NCI-H2196 (cell line): ENCODE measurements at regions not wholly inside any gene's neighbourhood (a gene's known extent, or its start where the extent isn't known, plus 50 kb on each side); places are given as distances from the start of the nearest gene placed in this dataset.

ENCODE experiments used
- DNase-seq: peaks from one replicate; lab custom pipeline; 2025; ENCODE audit not compliant: unreplicated experiment; lab: John Stamatoyannopoulos, UW

DNA sequence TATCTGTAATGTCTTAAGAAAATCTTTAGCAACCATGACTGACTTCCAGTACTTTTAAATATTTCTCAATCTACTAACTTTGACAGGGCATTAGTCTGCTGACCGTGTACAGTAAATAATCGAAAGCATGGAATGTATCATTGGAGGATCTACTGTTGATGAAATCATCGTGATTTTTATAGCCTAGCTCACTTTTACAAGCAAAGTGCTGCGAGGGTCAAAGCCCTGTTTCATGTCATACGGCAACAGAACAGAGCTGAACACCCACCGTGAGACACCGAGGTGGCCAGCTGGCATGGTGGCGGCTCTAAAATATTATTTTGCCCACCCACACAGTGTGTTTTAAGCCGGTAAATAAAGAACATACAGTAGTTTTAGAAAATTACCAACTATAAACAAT is 679.3 kb downstream of the FAT4 start:
- DNase-seq: no peak

DNA sequence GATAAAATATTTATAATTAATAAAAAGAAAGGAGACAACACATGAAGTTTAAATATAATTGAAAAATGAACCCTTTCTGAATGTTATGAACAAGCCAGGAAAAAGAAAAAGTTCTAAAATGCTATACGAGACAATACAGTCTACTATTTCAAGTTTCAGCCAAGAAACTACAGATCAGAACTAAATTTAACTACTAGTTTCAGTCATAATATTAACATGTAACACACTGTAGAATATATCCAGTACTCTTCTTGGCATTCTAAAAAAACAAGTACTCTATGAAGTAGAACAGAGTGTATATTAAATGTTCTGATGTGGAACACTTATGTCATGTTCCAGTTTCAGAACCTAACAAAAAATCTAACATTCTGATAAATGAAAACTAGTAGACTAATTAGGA is 679.7 kb downstream of the FAT4 start:
- DNase-seq: no peak

DNA sequence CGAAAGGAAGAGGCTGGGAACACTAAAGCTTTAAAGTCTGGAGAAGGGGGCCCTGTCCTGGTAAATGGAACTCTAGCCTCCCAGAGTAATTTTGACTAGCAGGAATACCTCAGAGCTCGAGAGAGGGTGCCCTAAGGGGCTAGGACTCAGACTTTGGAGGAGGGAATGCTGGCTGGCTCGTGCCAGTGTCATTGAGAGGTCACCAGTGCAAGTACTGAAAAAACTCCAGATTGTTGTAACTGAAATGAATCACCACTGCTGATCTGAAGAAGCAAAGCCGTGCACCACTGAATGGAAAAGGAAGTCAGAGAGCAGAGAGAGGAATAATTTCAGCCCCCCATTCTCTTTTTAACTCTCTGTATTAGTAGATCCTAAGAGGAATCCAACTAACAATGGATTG is 690.2 kb downstream of the FAT4 start:
- DNase-seq: no peak

DNA sequence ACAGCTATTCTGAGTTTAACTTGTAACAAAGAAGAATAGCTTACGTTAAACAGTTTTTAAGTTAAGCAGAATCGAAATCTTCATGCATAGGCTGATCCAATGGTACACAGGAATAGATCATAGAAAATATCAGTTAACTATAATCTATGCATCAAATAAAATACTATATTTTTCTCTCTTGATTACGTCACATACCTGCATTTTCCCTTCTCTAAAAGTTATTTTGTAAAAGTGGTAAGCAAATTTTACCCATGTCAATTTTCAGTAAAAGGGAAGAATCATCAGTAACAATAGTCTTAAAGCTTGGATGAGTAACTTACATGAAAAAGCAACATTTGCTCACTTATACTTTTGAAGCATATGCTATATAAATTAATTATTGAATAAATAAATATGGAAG is 692.4 kb downstream of the FAT4 start:
- DNase-seq: no peak

DNA sequence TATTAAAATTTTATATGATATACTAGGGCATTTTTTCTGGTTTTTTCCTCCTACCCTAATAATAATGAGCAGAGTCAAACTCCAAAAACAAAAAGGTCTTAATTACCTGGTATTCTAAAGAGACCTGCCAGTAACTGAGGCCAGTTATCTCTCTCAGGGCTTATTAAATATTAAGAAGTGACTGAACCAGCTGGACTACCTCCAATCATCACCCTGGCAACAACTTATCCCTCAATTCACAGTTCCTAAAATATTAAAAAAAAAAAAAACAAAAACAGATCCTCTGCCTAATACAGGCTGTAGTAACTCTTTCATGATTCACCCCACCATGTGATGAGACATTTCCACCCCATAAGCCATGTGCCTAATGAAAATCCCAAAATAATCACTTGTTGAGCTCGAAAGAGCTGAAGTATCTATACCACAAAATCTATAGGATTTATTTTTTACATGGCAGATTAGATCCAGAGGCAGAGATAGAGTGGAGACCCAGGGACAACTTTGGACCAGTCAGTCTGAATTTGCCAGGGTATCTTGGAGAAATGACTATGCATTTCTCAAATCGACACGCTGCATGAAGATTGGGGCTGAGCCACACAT is 698.0 kb downstream of the FAT4 start:
- no peak for DNase-seq

DNA sequence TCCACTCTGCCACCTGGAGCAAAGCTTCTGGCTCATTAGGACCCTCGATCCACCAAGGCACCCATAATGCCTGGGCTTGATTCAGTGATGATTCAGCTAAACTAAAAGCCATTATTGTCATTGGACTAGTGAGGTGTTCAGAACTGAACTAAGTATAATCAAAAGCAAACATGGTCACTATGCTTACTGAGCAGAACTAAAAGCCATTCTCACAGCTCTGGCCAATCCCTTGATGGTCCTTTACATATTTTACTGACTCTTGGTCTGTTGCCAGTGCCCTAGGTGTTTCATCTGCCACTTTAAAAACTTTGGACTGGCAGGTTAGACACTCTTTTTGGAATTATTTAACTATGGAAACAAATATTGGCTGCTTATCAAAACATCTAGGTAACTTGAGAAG is 703.5 kb downstream of the FAT4 start:
- no peak for DNase-seq

DNA sequence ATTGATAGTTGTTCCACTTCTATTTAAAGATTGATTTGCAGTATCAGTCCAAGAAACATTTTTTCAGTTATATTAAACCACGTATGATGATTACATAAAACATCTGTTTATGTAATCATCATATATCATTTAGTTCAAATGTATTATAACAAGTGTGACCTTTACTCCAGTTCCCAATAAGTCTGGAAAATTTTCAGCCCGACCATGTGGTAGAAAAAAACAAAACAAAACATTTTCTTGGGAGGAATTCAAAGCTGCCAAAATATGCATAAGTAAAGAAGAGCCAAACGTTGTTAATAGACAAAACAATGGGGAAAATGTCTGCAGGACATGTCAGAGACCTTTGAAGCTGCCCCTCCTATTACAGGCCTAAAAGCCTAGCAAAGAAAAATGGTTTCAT is 709.1 kb downstream of the FAT4 start:
- no peak for DNase-seq

DNA sequence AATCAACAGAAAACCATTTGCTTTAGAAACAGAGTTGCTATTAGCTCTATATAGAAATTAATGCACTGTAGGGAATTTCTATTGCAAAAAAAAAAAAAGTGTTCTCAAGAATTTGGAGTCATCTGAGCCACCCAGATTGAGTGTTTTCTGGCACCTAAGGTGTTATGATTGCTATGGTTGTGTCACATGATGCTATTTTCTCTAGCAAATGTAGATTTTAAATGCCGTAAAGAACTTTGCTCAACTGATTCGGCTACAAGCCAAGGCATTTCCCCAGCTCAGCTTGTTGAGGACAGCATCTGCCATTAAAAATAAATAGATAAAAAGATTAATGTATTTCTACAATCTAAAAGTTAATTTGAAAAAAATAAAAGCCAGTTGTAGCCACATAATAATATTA is 712.8 kb downstream of the FAT4 start:
- DNase-seq: no peak

DNA sequence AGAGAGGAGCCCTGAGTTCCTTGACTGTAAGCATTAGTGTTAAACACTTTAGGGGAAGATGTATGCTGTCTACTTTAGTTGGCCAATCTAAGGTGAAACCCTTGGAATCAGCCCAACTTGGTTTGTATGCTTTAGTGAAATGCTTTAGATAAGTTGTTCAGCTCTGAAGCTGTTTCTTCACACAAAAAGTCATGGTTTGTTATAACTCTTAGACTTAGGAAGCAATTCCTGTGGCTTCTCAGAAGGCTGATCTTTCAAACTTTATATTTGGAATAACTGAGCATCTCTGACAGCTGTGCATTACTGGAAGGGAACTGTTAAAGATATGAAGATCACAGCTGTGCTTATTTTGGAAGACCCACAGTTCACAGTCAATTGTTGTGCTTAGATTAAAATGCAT is 714.1 kb downstream of the FAT4 start:
- DNase-seq: no peak

DNA sequence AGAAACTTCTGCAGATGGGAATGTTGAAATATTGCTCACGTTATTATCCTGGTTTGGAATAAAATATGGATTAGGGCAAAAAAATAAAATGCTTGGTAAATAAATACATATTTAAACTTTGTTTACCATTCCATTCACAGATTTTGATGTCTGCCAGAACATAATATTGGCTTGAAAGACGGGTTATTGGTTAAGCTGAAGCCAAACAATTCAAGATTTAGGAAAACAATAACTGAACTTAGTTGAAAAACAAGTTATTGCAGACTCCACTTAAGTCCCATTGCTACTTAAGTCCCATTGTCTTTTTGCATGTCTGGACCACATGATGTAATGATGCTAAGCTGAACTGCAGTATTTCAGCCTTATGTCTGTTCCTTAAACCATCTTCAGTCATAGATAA is 722.5 kb downstream of the FAT4 start:
- DNase-seq: no peak

DNA sequence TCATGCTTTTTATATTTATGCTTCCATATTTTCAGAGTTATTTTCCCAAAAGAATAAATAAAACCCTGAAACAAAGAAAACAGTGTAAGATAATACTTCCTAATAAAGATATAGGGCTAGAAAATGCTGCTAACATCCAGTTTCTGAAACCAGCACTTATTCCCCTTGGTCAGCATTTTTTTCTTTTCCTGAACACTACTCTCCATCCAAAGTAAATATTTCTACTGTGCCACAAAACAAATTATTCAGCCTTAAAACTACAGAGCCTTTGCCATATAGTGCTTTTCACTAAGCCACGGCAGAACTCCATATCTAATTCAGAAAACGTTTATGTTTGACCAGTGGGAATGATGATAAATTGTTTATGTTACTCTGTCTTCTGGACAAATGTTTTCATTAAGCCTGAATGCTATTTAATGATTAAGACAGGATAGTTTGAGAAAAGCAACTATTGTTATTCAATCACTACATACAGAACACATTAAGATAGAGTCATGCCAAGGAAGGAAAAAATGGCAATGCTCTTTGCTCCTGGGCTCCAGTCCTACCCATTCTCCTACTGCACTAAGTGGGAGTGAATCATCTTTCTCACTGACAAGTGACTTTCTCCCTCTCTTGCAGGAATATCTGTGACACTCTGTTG is 723.9 kb downstream of the FAT4 start:
- DNase-seq: no peak

DNA sequence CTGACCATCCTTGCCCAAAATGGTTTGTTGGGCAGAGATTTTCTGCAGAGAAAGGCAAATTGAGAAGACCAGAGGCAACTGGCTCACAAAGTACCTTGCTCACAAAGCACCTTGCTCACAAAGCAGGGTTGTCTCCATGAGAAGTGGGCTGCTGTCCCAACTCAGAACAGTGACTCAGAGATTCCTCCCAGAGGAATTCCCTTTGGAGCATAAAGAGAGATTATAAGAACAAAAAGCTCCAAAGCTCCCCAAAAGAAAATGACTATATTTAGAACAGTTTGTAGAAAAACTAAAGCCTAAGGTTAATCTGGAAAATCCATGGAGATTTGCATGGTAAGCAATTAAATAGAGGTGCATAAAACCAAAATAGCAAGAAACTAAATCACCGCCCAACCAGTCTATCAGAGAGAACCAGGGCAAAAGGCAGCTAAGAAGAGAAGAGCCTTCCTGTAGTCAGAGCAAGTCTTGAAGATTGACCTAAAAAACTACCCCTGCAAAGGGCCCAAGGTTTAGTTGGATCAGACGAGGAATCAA is 731.4 kb downstream of the FAT4 start:
- DNase-seq: no peak

DNA sequence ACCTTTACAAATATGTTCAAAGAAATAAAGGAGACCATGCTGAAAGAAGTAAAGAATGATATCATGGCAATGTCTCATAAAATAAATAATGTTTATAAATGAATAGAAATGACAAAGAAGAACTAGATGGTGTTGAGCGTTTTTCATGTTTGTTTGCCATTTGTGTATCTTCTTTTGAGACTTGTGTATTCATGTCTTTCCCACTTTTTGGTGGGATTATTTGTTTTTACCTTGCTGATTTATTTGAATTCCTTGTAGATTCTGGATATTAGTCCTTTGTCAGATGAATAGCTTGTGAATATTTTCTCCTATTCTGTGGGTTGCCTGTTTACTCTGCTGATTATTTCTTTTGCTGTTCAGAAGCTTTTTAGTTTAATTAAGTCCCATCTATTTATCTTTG is 732.4 kb downstream of the FAT4 start:
- DNase-seq: no peak

DNA sequence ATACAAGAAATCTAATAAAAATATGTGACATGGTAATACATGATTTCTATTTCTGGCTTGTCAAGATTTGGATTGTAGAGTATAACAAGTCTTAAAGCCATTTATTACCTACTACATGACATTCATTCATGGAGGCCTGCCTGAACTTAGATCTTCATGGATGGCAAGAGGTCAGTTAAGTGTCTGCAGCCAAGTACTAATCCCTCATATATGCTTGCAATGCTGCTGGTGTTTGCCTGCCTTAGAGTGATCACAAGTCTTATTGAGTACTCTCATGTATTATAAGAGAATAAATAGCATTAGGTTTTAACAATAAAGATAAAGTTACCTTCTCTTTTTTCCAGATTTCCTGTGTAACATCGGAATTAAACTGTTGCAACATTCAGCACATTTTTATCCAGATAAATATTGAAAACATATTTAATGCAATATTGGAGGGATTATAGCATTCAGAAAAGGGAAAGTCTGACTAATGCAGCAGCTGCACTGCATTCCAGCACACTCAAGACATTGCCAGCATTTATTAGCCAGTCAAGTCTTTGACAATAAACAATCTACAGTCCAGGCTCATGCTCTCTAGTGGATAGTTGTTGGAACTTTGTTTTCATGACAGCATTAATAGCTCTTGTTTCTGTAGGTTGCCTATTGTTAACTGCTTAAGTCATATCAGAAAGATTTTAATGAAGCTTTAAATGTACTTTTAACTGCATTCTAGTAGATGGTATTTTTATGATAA is 737.1 kb downstream of the FAT4 start:
- DNase-seq: no peak

DNA sequence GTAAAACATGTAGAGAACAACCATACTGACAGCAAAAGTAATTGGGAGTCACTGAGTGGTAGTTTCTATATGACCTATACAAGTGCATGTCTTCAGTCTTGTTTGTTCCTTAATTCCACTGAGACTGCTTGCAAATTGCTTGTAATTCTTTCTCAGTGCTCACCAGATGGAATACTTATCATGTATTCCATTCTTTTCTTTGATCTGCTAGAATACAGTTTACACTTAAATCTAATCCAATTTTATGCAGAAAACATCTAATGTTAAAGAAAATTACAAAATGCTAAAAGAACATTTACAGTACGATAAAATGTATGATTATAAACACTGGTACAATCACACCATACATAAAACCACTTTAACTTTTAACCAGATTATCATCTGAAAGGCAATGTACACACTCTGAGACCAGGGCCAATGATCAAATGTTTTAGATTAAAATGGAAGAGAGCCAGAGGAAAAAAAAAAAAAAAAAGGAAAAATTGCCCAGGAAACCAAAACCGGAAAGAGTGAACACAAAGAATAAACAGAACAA is 741.4 kb downstream of the FAT4 start:
- no peak for DNase-seq

DNA sequence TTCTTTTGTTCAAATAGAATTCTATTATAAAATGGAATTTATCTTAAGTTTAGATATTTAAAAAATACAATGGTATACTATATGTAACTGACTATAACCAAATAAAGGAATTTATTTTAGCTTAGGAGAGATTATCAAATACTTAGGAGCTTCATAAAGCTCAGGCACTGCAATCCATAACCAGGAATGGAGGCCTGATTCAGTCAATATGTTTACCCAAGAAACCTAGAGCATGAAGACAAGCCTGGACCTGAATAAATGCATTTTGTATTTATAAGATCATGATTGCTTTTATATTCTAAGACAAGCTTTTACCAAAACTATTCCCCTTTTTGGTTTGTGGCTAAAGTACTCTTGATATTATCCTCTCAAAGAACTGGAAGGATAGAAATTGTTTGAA is 742.6 kb downstream of the FAT4 start:
- no peak for DNase-seq

DNA sequence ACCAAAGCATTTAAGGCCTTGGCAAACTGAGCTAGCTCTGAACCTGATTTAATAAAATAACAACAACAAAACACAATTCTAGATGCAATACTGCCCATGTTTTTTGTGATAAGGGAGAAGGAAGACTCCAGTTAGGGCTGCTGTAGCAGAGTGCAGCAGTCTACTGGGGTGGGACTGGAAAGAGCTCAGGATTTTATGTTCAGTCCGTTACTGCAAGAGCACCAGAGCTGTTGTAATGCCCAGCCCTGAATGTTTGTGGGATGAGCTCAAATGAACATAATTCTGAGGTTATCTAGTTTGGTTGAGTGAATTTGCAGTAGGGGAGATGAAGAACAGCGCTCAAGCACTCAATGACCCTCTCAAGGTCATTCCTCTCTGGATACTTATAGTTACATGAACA is 743.8 kb downstream of the FAT4 start:
- DNase-seq: no peak

DNA sequence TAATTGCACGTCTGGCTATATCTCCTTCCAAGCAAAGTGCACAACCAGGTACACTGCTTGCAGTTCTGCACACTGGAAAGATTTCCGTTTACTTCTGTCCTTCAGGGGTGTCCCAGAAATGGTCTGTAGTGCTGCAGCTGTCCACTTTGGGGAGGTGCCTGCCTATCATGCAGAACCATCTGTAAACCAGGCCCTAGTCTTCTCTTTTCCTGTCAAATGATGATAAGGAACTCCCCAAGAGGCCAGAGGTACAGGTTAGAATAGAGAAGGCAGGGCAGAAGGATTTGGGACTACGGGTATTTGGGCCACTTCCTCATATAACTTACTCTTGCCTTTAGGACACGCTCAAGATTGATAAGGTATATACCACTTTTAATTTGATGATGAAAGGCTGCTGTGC is 746.9 kb downstream of the FAT4 start:
- DNase-seq: no peak

DNA sequence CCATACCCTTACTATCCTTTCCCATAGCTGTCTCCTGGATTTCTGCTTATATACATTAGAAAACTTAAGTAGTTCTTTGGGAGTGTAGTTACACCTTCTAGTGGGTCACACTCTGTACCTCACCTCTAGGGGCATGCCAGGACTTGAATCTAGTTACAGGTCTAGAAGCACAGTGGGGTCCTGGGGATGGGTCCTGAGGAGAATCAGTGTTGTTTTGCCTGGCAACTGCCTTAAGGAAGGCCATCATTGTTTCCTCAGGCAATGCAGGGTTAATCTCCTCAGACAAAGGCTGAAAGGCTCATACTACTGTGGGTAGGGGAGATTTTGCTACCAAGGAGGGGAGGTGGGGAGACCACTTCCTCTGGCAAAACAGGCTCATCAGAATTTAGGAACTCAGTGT is 750.3 kb downstream of the FAT4 start:
- DNase-seq: no peak

DNA sequence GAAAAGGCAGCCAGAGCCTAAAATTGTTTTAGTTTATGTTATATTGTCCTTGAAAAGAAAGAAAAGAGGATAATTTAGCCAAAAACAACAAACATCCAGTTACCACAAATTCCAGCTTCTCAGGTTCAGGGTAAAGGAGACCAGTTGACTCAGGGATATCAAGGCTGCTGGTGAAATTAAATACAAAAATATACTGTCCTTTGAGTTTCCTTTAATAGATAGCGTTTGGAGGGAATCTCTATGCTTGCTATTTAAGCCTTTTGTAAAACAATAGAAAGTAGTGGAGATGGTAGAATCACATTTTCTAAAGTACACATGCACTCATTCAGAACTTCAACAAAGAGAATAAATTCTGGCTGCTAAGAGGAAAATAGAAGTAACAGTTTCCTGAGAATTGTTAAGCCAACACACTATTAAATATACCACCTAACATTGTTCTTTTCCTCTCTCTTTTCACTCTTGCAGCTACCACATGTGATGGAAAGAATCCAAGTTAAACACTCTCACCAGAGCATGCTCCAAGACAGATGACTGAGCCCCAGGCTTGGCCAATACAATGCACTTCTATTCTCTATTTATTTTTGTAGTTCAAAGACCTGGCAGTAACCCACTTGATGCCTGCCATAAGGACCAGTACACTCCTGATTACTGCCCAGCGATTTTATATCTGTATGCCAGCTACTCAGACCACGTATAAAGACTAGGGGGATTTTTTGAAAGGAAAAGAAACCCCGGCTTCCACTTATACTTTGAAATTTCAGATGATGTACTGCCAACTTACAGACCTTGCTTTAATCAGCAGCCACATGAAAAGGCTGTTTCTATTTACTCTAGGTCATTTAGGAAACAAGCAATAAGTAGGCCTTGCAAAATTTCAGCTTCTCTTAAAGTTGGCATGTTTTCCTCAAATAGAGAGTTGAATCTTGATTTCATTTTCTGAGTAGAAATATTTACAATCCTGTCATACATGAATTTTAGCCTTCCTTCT is 756.9 kb downstream of the FAT4 start:
- peak; percentile 41 for DNase-seq

DNA sequence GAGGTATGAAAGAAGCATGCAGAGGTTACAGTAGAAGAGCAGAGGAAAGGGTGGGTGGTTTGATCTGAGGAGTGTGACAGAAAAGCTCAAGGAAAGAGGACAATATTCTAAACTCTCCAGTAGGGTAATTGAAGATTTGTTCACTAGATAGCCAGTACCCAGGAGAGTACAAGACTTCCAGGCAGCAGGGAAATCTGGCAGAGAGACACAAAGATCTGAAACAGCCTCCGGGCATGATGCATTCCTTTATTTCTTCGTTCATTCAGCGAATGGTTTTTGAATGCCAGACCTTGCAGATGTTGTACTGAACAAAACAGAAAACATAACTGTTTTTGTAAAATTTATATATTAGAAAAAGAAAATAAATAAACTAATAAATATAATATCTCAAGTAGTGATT is 766.6 kb downstream of the FAT4 start:
- DNase-seq: no peak
